HCT116 (cell line): ENCODE measurements at regions not wholly inside any gene's neighbourhood (a gene's known extent, or its start where the extent isn't known, plus 50 kb on each side); places are given as distances from the start of the nearest gene placed in this dataset.

Experiments used
- ATAC-seq: fragments of 200-7000 bp; cut with Tn5 transposase; 2 replicates; pipeline ENCODE4 v1.9.1; 2020; ENCODE audit warnings: mild to moderate bottlenecking, moderate library complexity
- BruUV-seq: library from RNA; stranded (reverse); fragments of 400-500 nt; replicated peaks from 2 replicates; lab custom pipeline; 2021; lab: Mats Ljungman, UMichigan
- CTCF ChIA-PET: fragments of 300-600 bp; sonication (Branson Sonifier 250); formaldehyde crosslinking; loops from one replicate; lab custom pipeline; 2021; ENCODE audit warnings: antibody characterized with exemption; lab: Charles Lee
- POLR2A ChIA-PET: fragments of 300-600, 350-600 bp; sonication (Branson Sonifier 250); formaldehyde crosslinking; loops from one replicate; lab custom pipeline; 2021; ENCODE audit warnings: antibody characterized with exemption; lab: Charles Lee
- RAD21 ChIA-PET, 2 experiments: fragments of 300-600 bp; sonication (Branson Sonifier 250); formaldehyde crosslinking; loops; one replicate each; lab custom pipeline; 2023; ENCODE audit warnings: low total read pairs in 2 of 2; ENCODE audit not compliant: uncharacterized antibody in 2 of 2, unreplicated experiment in 2 of 2, low non-redundant PET in 1 of 2; lab: Charles Lee
- DNase-seq: peaks from one replicate; pipeline ENCODE4 v3.0.0-alpha.2; 2010; ENCODE audit warnings: low read depth, low spot score
- H2AFZ ChIP-seq: fragments of 200-600 bp; shearing (Covaris generic), sonication (generic); 2 replicates; pipeline ENCODE4 v1.6.1; 2017; ENCODE audit warnings: low read depth, mixed run types, mixed read lengths, antibody characterized with exemption, low read length; ENCODE audit not compliant: poor library complexity, severe bottlenecking
- H3K27ac ChIP-seq: 2 replicates; pipeline ENCODE4 v1.5.1; 2012; ENCODE audit warnings: low read depth, low read length
- H3K27me3 ChIP-seq: fragments of 200-600 bp; sonication (generic); 2 replicates; pipeline ENCODE4 v1.6.1; 2016; ENCODE audit warnings: mixed run types, low read length, mixed read lengths; ENCODE audit not compliant: insufficient read depth
- H3K36me3 ChIP-seq, 2 experiments: fragments of 200-500 bp in 1 of 2; fragments of 200-600 bp in 1 of 2; sonication (Bioruptor generic) in 1 of 2; sonication (generic) in 1 of 2; 2 replicates each; pipeline versions ENCODE4 v1.5.1 to v1.6.1; 2014 to 2016; ENCODE audit warnings: low read length in 2 of 2, inconsistent platforms in 1 of 2, mixed read lengths in 1 of 2, mixed run types in 1 of 2; ENCODE audit not compliant: insufficient read depth in 2 of 2, control insufficient read depth in 1 of 2
- H3K4me1 ChIP-seq, 2 experiments: fragments of 200-600 bp in 1 of 2; sonication (generic) in 1 of 2; 2 replicates each; pipeline versions ENCODE4 v1.5.1 to v1.6.1; 2012 to 2017; ENCODE audit warnings: low read length in 2 of 2, inconsistent platforms in 1 of 2, mild to moderate bottlenecking in 1 of 2, mixed read lengths in 1 of 2, mixed run types in 1 of 2, moderate library complexity in 1 of 2; ENCODE audit not compliant: insufficient read depth in 2 of 2, control insufficient read depth in 1 of 2
- H3K4me2 ChIP-seq: fragments of 200-600 bp; sonication (generic); 2 replicates; pipeline ENCODE4 v1.6.1; 2017; ENCODE audit warnings: mixed run types, low read length, mixed read lengths
- H3K4me3 ChIP-seq, 2 experiments: fragments of 200-600 bp in 1 of 2; sonication (generic) in 1 of 2; replicated peaks in 1 of 2; 2 replicates each; pipeline ENCODE4 v1.5.1; 2011 to 2016; ENCODE audit warnings: low read length in 2 of 2, control low read depth in 1 of 2, low read depth in 1 of 2, mild to moderate bottlenecking in 1 of 2, mixed read lengths in 1 of 2, mixed run types in 1 of 2
- H3K79me2 ChIP-seq: fragments of 200-600 bp; sonication (generic); 2 replicates; pipeline ENCODE4 v1.6.1; 2017; ENCODE audit warnings: mild to moderate bottlenecking, mixed run types, low read length, moderate library complexity, mixed read lengths; ENCODE audit not compliant: insufficient read depth
- H3K9ac ChIP-seq: fragments of 200-600 bp; sonication (generic); 2 replicates; pipeline ENCODE4 v1.6.1; 2016; ENCODE audit warnings: low read length, mixed read lengths
- H3K9me2 ChIP-seq: fragments of 200-600 bp; sonication (generic), shearing (Covaris generic); 2 replicates; pipeline ENCODE4 v1.6.1; 2017; ENCODE audit warnings: mixed run types, mild to moderate bottlenecking, moderate library complexity; ENCODE audit not compliant: insufficient read depth
- H3K9me3 ChIP-seq, 2 experiments: fragments of 200-500 bp in 1 of 2; fragments of 200-600 bp in 1 of 2; sonication (Bioruptor generic) in 1 of 2; sonication (generic) in 1 of 2; 2 replicates each; pipeline ENCODE4 v1.6.1; 2014 to 2017; ENCODE audit warnings: low read length in 2 of 2, mixed read lengths in 2 of 2, inconsistent platforms in 1 of 2, low read depth in 1 of 2, mild to moderate bottlenecking in 1 of 2, mixed run types in 1 of 2, moderate library complexity in 1 of 2; ENCODE audit not compliant: control insufficient read depth in 1 of 2, insufficient read depth in 1 of 2
- H4K20me1 ChIP-seq: fragments of 200-600 bp; sonication (generic), shearing (Covaris generic); 2 replicates; pipeline ENCODE4 v1.6.1; 2017; ENCODE audit warnings: mixed run types, mild to moderate bottlenecking, moderate library complexity; ENCODE audit not compliant: insufficient read depth
- CBX3 ChIP-seq: IDR thresholded peaks from 2 replicates; pipeline ENCODE4 v1.6.1; 2012; ENCODE audit warnings: low read depth
- CEBPB ChIP-seq: IDR thresholded peaks from 2 replicates; pipeline ENCODE4 v1.6.1; 2012; ENCODE audit warnings: low read depth
- CTCF ChIP-seq, 3 experiments: fragments of 200-600 bp in 1 of 3; sonication (generic) in 1 of 3; IDR thresholded peaks in 2 of 3; conservative IDR thresholded peaks in 1 of 3; 2 replicates each; pipeline ENCODE4 v1.5.1; 2012 to 2017; ENCODE audit warnings: low read depth in 2 of 3, low read length in 2 of 3, antibody characterized with exemption in 1 of 3, borderline replicate concordance in 1 of 3, control low read depth in 1 of 3, mild to moderate bottlenecking in 1 of 3, mixed read lengths in 1 of 3, mixed run types in 1 of 3, moderate library complexity in 1 of 3; ENCODE audit not compliant: insufficient read depth in 1 of 3
- EZH2 ChIP-seq: fragments of 200-600 bp; sonication (generic); IDR thresholded peaks from 2 replicates; pipeline ENCODE4 v1.6.1; 2017; ENCODE audit warnings: antibody characterized with exemption, mixed run types
- EZH2phosphoT487 ChIP-seq: fragments of 200-600 bp; IDR thresholded peaks from 2 replicates; pipeline ENCODE4 v1.6.1; 2018; ENCODE audit warnings: antibody characterized with exemption, borderline replicate concordance
- POLR2AphosphoS5 ChIP-seq: IDR thresholded peaks from 2 replicates; pipeline ENCODE4 v1.6.1; 2011; ENCODE audit warnings: mild to moderate bottlenecking, low read depth, low read length, moderate library complexity
- RAD21 ChIP-seq: IDR thresholded peaks from 2 replicates; pipeline ENCODE4 v1.6.1; 2012; ENCODE audit warnings: low read depth, mild to moderate bottlenecking
- SIN3A ChIP-seq: IDR thresholded peaks from 2 replicates; pipeline ENCODE4 v1.6.1; 2012; ENCODE audit warnings: low read depth
- TCF7L2 ChIP-seq: IDR thresholded peaks from 2 replicates; pipeline ENCODE4 v1.7.0; 2011; ENCODE audit warnings: borderline replicate concordance, inconsistent platforms; ENCODE audit not compliant: insufficient read depth, insufficient read length; ENCODE audit errors: extremely low read depth
- ZFX ChIP-seq: fragments of 450-650 bp; IDR thresholded peaks from 2 replicates; pipeline ENCODE4 v1.6.1; 2017
- intact Hi-C: fragments of 100-400 bp; cut with micrococcal nuclease; formaldehyde crosslinking; loops from 2 replicates; pipeline ENCODE4 v1.10.0; 2022

DNA sequence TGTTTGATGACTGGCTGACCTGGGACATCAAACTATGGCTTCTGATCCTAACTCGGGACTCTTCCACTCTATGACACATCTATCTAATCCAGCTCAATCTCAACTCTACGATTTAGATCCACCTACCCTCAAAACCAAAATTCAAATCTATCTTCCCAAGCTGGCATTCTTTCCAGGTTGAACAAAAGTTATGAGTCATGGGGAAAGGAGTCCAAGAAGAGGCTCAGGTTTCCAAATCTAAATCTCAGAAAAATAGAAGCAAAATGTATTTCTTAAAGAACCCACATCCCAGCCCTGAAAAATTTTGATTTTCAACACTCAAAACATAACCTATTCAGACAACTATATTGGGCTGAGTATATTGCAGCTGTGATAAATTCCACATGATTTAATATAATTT, 143.9 kb upstream of the IPO5 start:
- BruUV-seq = no TSS peak
- ChIA-PET CTCF (interaction anchor here (0.9 to 1.7 kb wide), 3 partner anchors 10 to 791 kb away, joined by 3 to 5 read pairs (median 4); no protein-coding TSS in a partner anchor), POLR2A (no interaction called here), RAD21 (no interaction called here)
- intact Hi-C loops = loop anchor here (10.0 kb wide), 2 partner anchors 225 to 435 kb away; no protein-coding TSS in a partner anchor
- H3K79me2 ChIP-seq = no peaks in the 10 kb centered on the region
- H3K4me2 ChIP-seq = no peak overlapping the region
- H3K9me2 ChIP-seq = no peaks in the 10 kb centered on the region
- DNase-seq = no peak
- H4K20me1 ChIP-seq = no peaks in the 10 kb centered on the region
- peaks cover 0 to 8% of the 10 kb centered on the region in 2 experiments; a peak in 2 of 4 replicates for H3K4me1 ChIP-seq
- H3K27me3 ChIP-seq = no peaks in the 10 kb centered on the region
- no peak overlapping the region for H3K27ac ChIP-seq
- H3K36me3 ChIP-seq = no peaks in the 10 kb centered on the region
- H3K9ac ChIP-seq = no peak overlapping the region
- no peaks in the 10 kb centered on the region for H3K9me3 ChIP-seq
- H3K4me3 ChIP-seq = no peak overlapping the region
- ATAC-seq = no peak
- TF ChIP-seq CEBPB (no peak), EZH2 (no peak), TCF7L2 (no peak), POLR2AphosphoS5 (no peak), CTCF (IDR thresholded peaks at IDR 0.05 in 2 of 3, conservative IDR thresholded peaks at IDR 0.05 in 1 of 3; ENCODE audit: borderline replicate concordance in 1 of 3, insufficient read depth in 1 of 3, low read depth in 2 of 3, low read length in 2 of 3) (no peak), CBX3 (no peak)
- peak overlapping the region; percentile 59 for H2AFZ ChIP-seq

DNA sequence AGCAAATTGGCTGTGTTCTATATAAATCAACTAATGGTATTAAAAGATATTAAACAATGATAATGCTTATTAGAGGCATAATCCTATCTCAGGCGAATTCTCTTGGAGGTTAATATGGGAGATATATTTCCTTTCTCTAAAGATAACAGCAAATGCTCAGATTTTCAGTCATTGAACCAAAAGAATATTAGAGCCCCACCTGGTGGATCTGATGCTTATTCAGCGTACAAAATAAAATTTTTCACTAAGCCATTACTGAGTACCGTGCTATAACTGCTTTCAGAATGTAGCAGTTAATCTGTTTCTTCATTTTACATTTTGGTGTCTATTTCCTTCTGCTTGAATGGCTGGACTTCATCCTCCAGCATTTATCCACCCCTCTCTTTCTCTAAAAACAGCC, 143.3 kb upstream of the IPO5 start:
- no peak overlapping the region for H3K4me2 ChIP-seq
- H3K27me3 ChIP-seq = no peaks in the 10 kb centered on the region
- peak; percentile 7 for DNase-seq
- H4K20me1 ChIP-seq = no peaks in the 10 kb centered on the region
- POLR2A ChIA-PET = no interaction called here
- TF ChIP-seq SIN3A (no peak), ZFX (no peak), EZH2phosphoT487 (no peak), CTCF (IDR thresholded peaks at IDR 0.05 in 2 of 3, conservative IDR thresholded peaks at IDR 0.05 in 1 of 3; ENCODE audit: borderline replicate concordance in 1 of 3, insufficient read depth in 1 of 3, low read depth in 2 of 3, low read length in 2 of 3) (peak; percentile 41 to 61 (median 43); a peak in 5 of 6 replicates), CEBPB (no peak), RAD21 (peak; percentile 61)
- TF ChIP-seq, all 23 proteins: peak for 2
- Histone ChIP-seq H3K79me2 (no peaks in the 10 kb centered on the region), H3K9me2 (no peaks in the 10 kb centered on the region), H2AFZ (peak overlapping the region; percentile 76), H3K4me3 (no peak overlapping the region), H3K27ac (no peak overlapping the region), H3K9ac (no peak overlapping the region), H3K36me3 (no peaks in the 10 kb centered on the region), H3K9me3 (no peaks in the 10 kb centered on the region), H3K4me1 (peaks cover 0 to 8% of the 10 kb centered on the region in 2 experiments; a peak in 2 of 4 replicates)
- RAD21 ChIA-PET = no interaction called here
- BruUV-seq = no TSS peak
- CTCF ChIA-PET = interaction anchor here (0.9 to 1.7 kb wide), 3 partner anchors 9 to 792 kb away, joined by 3 to 5 read pairs (median 4); no protein-coding TSS in a partner anchor
- peak; percentile 70 for ATAC-seq
- intact Hi-C loops = no loop called here
